NT2/D1 (cell line): ENCODE measurements at regions not wholly inside any gene's neighbourhood (a gene's known extent, or its start where the extent isn't known, plus 50 kb on each side); places are given as distances from the start of the nearest gene placed in this dataset.

Experiments used
- YY1 ChIP-seq: IDR thresholded peaks from 2 replicates; pipeline ENCODE4 v1.6.1; 2011; ENCODE audit not compliant: insufficient read length, insufficient read depth
- ZNF274 ChIP-seq: IDR thresholded peaks from 2 replicates; pipeline ENCODE4 v1.6.1; 2011; ENCODE audit warnings: mild to moderate bottlenecking, low read depth, low read length

GRCh38 chr13:54110597-54110996, 1082.0 kb downstream of the OLFM4 start:
- TF ChIP-seq YY1, result no peak
- TF ChIP-seq ZNF274, result no peak
